Mammary epithelial cell (primary cell): ENCODE measurements at regions not wholly inside any gene's neighbourhood (a gene's known extent, or its start where the extent isn't known, plus 50 kb on each side); places are given as distances from the start of the nearest gene placed in this dataset.

Experiments
- EZH2 ChIP-seq: IDR thresholded peaks from 2 replicates; pipeline ENCODE4 v1.6.1; 2012; ENCODE audit warnings: low read length, inconsistent platforms, borderline replicate concordance
- TF ChIP-seq, protein P1 (sequence below), 2 donors: IDR thresholded peaks in 1 of 2; conservative IDR thresholded peaks in 1 of 2; 2 replicates each; pipeline ENCODE4 v1.5.1; 2011 to 2012; ENCODE audit warnings: inconsistent platforms in 2 of 2, low read length in 2 of 2, mild to moderate bottlenecking in 2 of 2, control low read depth in 1 of 2, low read depth in 1 of 2; ENCODE audit not compliant: insufficient read depth in 1 of 2; ENCODE audit errors: extremely low read depth in 1 of 2

DNA sequence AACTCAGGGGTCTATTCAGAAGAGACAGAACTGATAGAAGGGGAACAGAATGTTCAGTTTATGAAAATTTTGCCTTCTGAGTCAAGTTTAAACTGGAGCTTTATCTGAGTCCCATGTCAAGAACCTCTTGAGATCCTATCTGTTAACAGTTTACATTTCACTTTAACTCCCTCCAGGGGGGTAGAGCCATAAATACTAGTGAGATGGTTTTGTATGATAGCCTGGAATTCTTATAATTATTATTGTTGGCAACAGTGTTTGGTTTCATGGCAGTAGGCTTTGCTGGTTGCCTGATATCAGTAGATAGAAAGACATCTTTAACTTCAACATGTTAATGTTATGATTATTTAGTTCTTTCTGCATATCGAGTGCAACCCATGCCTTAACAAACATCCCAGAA lies 498.5 kb downstream of the INSC start:
- TF ChIP-seq, protein P1, sequence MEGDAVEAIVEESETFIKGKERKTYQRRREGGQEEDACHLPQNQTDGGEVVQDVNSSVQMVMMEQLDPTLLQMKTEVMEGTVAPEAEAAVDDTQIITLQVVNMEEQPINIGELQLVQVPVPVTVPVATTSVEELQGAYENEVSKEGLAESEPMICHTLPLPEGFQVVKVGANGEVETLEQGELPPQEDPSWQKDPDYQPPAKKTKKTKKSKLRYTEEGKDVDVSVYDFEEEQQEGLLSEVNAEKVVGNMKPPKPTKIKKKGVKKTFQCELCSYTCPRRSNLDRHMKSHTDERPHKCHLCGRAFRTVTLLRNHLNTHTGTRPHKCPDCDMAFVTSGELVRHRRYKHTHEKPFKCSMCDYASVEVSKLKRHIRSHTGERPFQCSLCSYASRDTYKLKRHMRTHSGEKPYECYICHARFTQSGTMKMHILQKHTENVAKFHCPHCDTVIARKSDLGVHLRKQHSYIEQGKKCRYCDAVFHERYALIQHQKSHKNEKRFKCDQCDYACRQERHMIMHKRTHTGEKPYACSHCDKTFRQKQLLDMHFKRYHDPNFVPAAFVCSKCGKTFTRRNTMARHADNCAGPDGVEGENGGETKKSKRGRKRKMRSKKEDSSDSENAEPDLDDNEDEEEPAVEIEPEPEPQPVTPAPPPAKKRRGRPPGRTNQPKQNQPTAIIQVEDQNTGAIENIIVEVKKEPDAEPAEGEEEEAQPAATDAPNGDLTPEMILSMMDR (conservative IDR thresholded peaks at IDR 0.05 in 1 of 2, IDR thresholded peaks at IDR 0.05 in 1 of 2; ENCODE audit: extremely low read depth in 1 of 2, insufficient read depth in 1 of 2, low read depth in 1 of 2, low read length in 2 of 2): no peak
- TF ChIP-seq EZH2: no peak
